Subcutaneous abdominal adipose tissue (tissue), 5 donors: ENCODE measurements at regions not wholly inside any gene's neighbourhood (a gene's known extent, or its start where the extent isn't known, plus 50 kb on each side); places are given as distances from the start of the nearest gene placed in this dataset.

ENCODE experiments used
- H3K27ac ChIP-seq: one replicate; pipeline ENCODE4 v1.7.0; 2013; ENCODE audit warnings: low read depth, mild to moderate bottlenecking, inconsistent platforms, low read length, moderate library complexity
- H3K27me3 ChIP-seq, 5 donors: one replicate each; pipeline ENCODE4 v1.7.0; 2013; ENCODE audit warnings: low read length in 5 of 5, inconsistent platforms in 1 of 5; ENCODE audit not compliant: control insufficient read depth in 5 of 5, insufficient read depth in 4 of 5
- H3K36me3 ChIP-seq, 5 donors: one replicate each; pipeline ENCODE4 v1.7.0; 2013; ENCODE audit warnings: low read length in 5 of 5; ENCODE audit not compliant: control insufficient read depth in 5 of 5, insufficient read depth in 5 of 5
- H3K4me1 ChIP-seq, 5 donors: one replicate each; pipeline ENCODE4 v1.7.0; 2013; ENCODE audit warnings: low read length in 5 of 5, mild to moderate bottlenecking in 3 of 5, moderate library complexity in 1 of 5; ENCODE audit not compliant: control insufficient read depth in 5 of 5, insufficient read depth in 5 of 5
- H3K4me3 ChIP-seq, 5 donors: one replicate each; pipeline ENCODE4 v1.7.0; 2013; ENCODE audit warnings: low read length in 5 of 5, low read depth in 1 of 5
- H3K9ac ChIP-seq, 5 donors: one replicate each; pipeline ENCODE4 v1.7.0; 2013; ENCODE audit warnings: low read length in 5 of 5, mild to moderate bottlenecking in 4 of 5, moderate library complexity in 3 of 5
- H3K9me3 ChIP-seq, 5 donors: one replicate each; pipeline ENCODE4 v1.7.0; 2013; ENCODE audit warnings: low read length in 5 of 5; ENCODE audit not compliant: control insufficient read depth in 5 of 5
- donor health status: healthy.
- donor health status: healthy.
- donor health status: healthy.
- donor health status: healthy.
- donor health status: healthy.

DNA sequence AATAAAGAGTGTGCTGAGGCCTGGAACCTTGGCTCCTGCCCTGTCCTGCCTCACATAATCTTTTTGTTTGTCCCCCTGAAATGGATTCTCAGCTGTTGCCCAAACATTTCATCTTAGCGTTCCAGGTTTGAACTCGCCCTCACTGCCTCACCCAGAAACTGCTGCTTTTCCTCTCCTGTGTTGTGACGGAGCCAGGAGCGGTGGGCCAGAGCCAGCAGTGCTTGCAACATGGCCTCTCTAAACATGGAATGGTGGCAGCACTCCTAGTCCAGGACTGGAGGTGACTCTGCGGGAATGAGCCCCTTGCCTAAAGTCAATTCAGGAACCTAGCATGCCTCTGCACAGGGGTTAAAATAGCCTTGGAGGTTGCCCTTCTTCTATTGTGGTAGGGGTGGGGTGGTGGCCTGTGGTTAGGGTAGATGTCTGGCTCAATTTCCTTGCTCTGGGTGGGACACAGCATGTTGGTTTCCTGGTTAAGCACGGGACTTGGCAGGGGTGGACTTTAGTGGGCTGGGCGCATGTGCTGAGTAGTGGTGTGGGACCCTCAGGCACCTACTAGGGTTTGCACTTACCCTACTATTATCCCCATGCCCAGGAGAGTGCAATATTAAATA, 101.6 kb downstream of the SLC25A46 start:
- H3K36me3 ChIP-seq, result no peaks in the 10 kb centered on the region
- H3K4me1 ChIP-seq, result peaks cover 0 to 9% (median 3%) of the 10 kb centered on the region in 5 donors
- no peaks in the 10 kb centered on the region for H3K27me3 ChIP-seq
- H3K9ac ChIP-seq, result no peak overlapping the region
- peak overlapping the region in 1 of 5 donors; percentile 24 for H3K4me3 ChIP-seq
- H3K9me3 ChIP-seq, result no peaks in the 10 kb centered on the region
- no peak overlapping the region for H3K27ac ChIP-seq

DNA sequence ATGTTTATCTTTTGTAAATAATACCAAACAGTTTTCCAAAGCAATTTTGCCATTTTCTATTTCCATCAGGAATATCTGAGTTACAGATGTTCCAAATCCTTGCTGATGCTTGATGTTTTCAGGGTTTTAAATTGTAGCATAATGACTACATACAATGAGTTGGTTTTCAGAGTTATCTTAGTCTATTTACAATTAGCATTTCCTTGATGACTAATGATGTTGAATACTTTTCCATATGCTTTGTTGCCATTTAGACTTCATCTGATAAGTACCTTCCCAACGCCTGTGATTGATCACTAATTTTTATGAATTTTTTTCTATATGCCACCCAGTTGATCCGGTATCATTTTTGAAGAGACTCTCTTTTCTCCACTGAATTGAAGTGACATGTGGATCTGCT, 102.3 kb downstream of the SLC25A46 start:
- Histone ChIP-seq H3K36me3 (no peaks in the 10 kb centered on the region), H3K4me3 (no peak overlapping the region), H3K9me3 (no peaks in the 10 kb centered on the region), H3K27ac (no peak overlapping the region), H3K27me3 (no peaks in the 10 kb centered on the region), H3K4me1 (peaks cover 0 to 9% (median 3%) of the 10 kb centered on the region in 5 donors), H3K9ac (no peak overlapping the region)

DNA sequence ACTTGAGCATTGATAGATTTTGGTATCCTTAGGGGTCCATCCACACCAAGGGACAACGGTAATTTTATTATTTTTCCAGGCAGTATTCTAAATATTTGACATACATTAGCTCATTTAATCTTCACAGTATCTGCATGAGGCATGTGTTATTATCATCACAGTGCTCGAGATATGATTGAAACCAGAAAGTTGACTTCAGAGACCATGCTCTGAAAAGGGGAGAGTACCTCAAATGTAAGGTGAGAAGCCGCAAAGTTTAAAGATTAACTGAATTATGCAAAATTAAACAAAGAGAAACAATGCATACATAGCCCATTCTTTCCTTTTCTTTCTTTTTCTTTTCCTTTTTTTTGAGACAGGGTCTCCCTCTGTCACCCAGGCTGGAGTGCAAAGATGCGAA, 104.1 kb downstream of the SLC25A46 start:
- no peak overlapping the region for H3K27ac ChIP-seq
- H3K4me3 ChIP-seq, result no peak overlapping the region
- H3K9ac ChIP-seq, result no peak overlapping the region
- no peaks in the 10 kb centered on the region for H3K36me3 ChIP-seq
- peaks cover 0 to 9% (median 3%) of the 10 kb centered on the region in 5 donors for H3K4me1 ChIP-seq
- no peaks in the 10 kb centered on the region for H3K9me3 ChIP-seq
- H3K27me3 ChIP-seq, result no peaks in the 10 kb centered on the region

DNA sequence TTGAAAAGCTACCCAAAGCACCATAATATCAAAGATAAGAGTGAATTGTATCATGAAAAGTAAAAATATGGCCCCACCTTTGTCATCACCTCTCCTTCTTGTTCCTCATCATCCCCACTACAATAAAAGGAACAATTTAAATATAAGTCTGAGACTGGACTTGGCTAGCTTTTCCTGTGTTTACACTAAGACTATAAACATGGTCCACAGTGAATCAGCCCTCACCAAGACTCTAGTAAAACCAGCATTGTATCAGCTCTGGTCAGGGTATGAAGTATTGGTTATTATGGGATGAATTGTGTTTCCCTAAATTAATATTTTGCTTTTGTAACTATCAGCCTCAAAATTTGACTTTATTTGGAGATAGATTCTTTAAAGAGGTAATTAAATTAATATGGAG, 105.4 kb downstream of the SLC25A46 start:
- H3K27me3 ChIP-seq, result no peaks in the 10 kb centered on the region
- H3K9me3 ChIP-seq, result peaks cover 0 to 4% (median 0%) of the 10 kb centered on the region in 5 donors
- no peak overlapping the region for H3K4me3 ChIP-seq
- H3K36me3 ChIP-seq, result no peaks in the 10 kb centered on the region
- H3K4me1 ChIP-seq, result peaks cover 0 to 9% (median 3%) of the 10 kb centered on the region in 5 donors
- no peak overlapping the region for H3K27ac ChIP-seq
- no peak overlapping the region for H3K9ac ChIP-seq

DNA sequence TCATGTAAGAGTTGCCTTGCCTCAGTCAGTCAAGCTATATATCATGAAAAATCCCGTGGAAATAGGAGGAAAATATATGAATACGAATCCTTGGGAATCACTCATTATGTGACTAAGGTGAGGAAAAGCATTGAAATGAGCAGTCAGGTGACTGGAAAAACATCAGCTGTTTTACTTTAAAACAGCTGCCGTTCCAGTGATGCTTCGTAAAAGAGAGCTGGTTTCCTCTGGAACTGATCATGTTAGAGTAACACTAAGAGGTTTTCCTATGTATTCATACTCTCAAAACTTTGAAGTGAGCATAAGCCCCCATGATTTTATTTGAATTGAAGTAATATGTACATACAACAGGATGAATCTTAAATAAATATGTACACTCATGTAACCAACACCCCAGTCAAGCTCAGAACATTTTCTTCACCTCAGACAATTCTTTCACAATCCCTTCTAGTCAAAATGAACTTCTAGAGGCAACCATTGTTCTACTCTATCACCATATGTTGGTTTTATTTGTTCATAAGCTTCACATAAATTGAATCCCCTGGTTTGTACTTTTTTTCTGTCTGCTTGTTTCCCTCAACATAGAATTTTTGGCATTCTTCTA, 107.7 kb downstream of the SLC25A46 start:
- no peak overlapping the region for H3K4me3 ChIP-seq

DNA sequence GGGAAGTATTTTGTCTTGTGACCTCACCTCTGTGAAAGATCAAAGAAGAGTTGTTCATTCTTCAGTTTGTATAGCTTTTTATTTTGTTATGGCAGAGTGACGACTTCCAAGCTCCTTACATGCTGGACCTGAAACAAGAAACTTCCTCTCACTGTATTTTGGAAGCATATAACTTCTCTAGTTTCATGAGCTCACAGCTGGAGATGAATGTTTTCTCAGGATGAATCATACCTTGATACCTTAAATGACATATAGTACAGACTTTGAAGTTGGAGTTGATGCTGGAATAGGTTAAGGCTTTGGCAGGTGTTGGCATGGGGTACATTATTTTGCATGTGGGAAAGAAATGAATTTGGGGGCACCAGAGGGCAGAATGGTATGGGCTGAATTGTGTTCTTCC, 112.5 kb downstream of the SLC25A46 start:
- no peaks in the 10 kb centered on the region for H3K4me1 ChIP-seq
- no peaks in the 10 kb centered on the region for H3K27me3 ChIP-seq
- no peak overlapping the region for H3K27ac ChIP-seq
- no peak overlapping the region for H3K9ac ChIP-seq
- H3K9me3 ChIP-seq, result peaks cover 0 to 4% (median 0%) of the 10 kb centered on the region in 5 donors
- H3K36me3 ChIP-seq, result no peaks in the 10 kb centered on the region
- H3K4me3 ChIP-seq, result no peak overlapping the region

More for the DNA sequence above, 107.7 kb downstream of the SLC25A46 start:
- H3K27me3 ChIP-seq, result no peaks in the 10 kb centered on the region
- no peaks in the 10 kb centered on the region for H3K4me1 ChIP-seq
- H3K27ac ChIP-seq, result no peak overlapping the region
- H3K36me3 ChIP-seq, result no peaks in the 10 kb centered on the region
- no peak overlapping the region for H3K9ac ChIP-seq
- H3K9me3 ChIP-seq, result peaks cover 0 to 4% (median 0%) of the 10 kb centered on the region in 5 donors

DNA sequence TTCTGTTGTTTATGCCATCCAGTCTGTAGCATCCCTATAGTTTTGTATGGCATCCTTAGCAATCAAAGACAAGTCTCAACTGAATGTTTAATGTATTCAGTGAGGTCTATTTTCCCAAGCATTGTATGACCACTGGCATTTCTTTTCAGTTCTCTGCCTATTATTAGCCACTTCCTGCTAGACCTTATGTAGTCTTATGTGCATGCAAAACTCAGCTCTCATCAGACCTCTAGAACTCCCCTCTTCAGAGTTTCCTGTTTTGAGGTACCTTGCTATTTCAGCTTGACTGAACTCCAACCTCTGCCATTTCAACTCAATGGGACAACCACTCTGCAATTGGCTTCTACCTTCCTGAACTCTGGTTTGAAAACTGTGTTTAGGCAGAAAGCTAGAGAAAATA, 113.2 kb downstream of the SLC25A46 start:
- no peak overlapping the region for H3K27ac ChIP-seq
- H3K9me3 ChIP-seq, result peaks cover 0 to 4% (median 0%) of the 10 kb centered on the region in 5 donors
- no peak overlapping the region for H3K4me3 ChIP-seq
- no peaks in the 10 kb centered on the region for H3K27me3 ChIP-seq
- H3K9ac ChIP-seq, result no peak overlapping the region
- H3K4me1 ChIP-seq, result no peaks in the 10 kb centered on the region
- H3K36me3 ChIP-seq, result no peaks in the 10 kb centered on the region

DNA sequence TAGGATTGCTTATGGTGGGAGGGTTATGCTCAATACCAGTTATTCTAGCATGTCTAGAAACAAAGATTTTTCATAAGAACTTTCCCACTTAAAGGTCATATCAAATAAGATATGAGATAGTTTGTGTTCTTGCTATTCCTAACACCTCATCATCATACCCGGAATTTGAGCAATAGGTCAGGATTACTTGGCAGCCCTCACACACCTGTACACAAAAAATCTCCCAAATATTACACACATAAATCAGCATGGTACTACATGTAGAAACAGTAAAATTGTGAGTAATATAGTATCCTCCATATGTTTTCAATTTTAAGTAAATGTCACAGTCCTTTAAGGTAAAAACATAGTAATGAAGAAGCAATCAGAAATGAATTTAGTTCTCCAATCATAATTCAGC, 113.7 kb downstream of the SLC25A46 start:
- no peaks in the 10 kb centered on the region for H3K36me3 ChIP-seq
- H3K27me3 ChIP-seq, result no peaks in the 10 kb centered on the region
- H3K4me3 ChIP-seq, result no peak overlapping the region
- peaks cover 0 to 4% (median 0%) of the 10 kb centered on the region in 5 donors for H3K9me3 ChIP-seq
- H3K4me1 ChIP-seq, result no peaks in the 10 kb centered on the region
- no peak overlapping the region for H3K9ac ChIP-seq
- H3K27ac ChIP-seq, result no peak overlapping the region

DNA sequence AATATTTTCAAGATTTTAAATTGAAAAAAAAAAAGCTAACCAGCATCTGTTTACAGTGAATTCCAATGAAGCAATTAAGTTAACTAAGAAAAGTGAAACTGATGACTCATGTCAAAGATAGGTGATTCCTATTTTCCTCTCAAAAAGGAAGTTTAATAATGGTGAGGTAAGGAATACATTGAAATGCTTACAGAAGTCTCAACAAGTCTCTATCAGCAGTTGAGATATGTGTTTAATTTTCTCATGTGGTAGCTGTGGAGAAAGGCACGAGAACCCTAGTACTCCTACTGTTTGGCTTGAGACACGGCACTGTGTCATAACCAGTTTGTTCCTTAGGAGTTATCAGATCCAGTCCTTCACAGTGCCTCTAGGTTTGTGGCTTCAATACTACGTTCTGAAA, 114.5 kb downstream of the SLC25A46 start:
- peaks cover 0 to 4% (median 0%) of the 10 kb centered on the region in 5 donors for H3K9me3 ChIP-seq
- H3K27me3 ChIP-seq, result no peaks in the 10 kb centered on the region
- no peak overlapping the region for H3K9ac ChIP-seq
- no peaks in the 10 kb centered on the region for H3K4me1 ChIP-seq
- H3K27ac ChIP-seq, result no peak overlapping the region
- H3K4me3 ChIP-seq, result no peak overlapping the region
- no peaks in the 10 kb centered on the region for H3K36me3 ChIP-seq

DNA sequence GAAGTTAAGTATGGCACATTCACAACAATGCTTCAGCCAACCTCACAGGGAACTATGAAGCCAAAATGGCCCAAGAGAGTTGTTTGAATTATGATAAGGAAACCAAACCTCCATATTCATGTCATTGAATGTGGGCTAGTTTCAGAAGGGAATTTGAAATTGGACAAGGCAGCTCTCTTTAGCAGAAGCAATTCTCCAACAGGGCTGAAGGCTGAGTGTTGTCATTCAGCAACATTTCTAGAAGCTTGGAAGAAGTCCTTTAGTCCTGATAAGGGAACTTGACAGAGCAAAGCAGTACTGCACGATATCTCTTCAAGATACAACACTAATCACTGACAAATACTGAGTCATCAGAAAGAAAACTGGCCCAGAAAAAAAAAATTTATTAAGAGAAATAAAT, 115.4 kb downstream of the SLC25A46 start:
- H3K9ac ChIP-seq, result no peak overlapping the region
- H3K27ac ChIP-seq, result no peak overlapping the region
- H3K27me3 ChIP-seq, result no peaks in the 10 kb centered on the region
- no peaks in the 10 kb centered on the region for H3K9me3 ChIP-seq
- H3K4me1 ChIP-seq, result no peaks in the 10 kb centered on the region
- H3K36me3 ChIP-seq, result no peaks in the 10 kb centered on the region
- H3K4me3 ChIP-seq, result no peak overlapping the region
